Stimulated activated CD8-positive, alpha-beta memory T cell treated with anti-CD3 and anti-CD28 coated beads, Interleukin-4, amount 100 ng/mL, for 4 hours (primary cell): ENCODE measurements at regions not wholly inside any gene's neighbourhood (a gene's known extent, or its start where the extent isn't known, plus 50 kb on each side); places are given as distances from the start of the nearest gene placed in this dataset.
"Not testable (repeated sequence)": the region's sequence is repeated elsewhere in the genome, so short reads cannot be mapped to it uniquely, and the experiment has no call there.

ENCODE experiments used
- DNase-seq, 2 donors: peaks; one replicate each; pipeline ENCODE4 v3.0.0-alpha.2; 2020; ENCODE audit warnings: low read depth in 2 of 2, low spot score in 1 of 2

GRCh38 chr3:150303768-150304167, 104.3 kb upstream of the TSC22D2 start:
- no peak for DNase-seq

GRCh38 chr3:150302246-150302645, 105.9 kb upstream of the TSC22D2 start:
- DNase-seq: no peak

- no peak for DNase-seq
Observed at GRCh38 chr3:150300852-150301517, 107.1 kb upstream of the TSC22D2 start.

- DNase-seq: no peak
Observed at GRCh38 chr3:150300388-150300787, 107.7 kb upstream of the TSC22D2 start.

GRCh38 chr3:150299201-150299600, 108.9 kb upstream of the TSC22D2 start:
- no peak for DNase-seq

- DNase-seq: no peak
Observed at GRCh38 chr3:150296966-150297365, 111.1 kb upstream of the TSC22D2 start.

- no peak for DNase-seq
Observed at GRCh38 chr3:150296123-150296735, 111.9 kb upstream of the TSC22D2 start.

GRCh38 chr3:150293401-150294001, 114.6 kb upstream of the TSC22D2 start:
- DNase-seq: no peak

GRCh38 chr3:150292891-150293290, 115.2 kb upstream of the TSC22D2 start:
- DNase-seq: no peak

GRCh38 chr3:150291515-150291914, 116.6 kb upstream of the TSC22D2 start:
- no peak for DNase-seq

GRCh38 chr3:150286390-150287147, 121.5 kb upstream of the TSC22D2 start:
- DNase-seq: no peak

- no peak for DNase-seq
Observed at GRCh38 chr3:150285601-150286000, 122.5 kb upstream of the TSC22D2 start.

GRCh38 chr3:150278843-150279381, 129.2 kb upstream of the TSC22D2 start:
- no peak for DNase-seq

- DNase-seq: no peak
Observed at GRCh38 chr3:150278195-150278594, 129.9 kb upstream of the TSC22D2 start.

GRCh38 chr3:150277444-150277843, 130.7 kb upstream of the TSC22D2 start:
- no peak for DNase-seq

- no peak for DNase-seq
Observed at GRCh38 chr3:150275941-150276340, 132.2 kb upstream of the TSC22D2 start.

- DNase-seq: no peak
Observed at GRCh38 chr3:150274372-150274771, 133.7 kb upstream of the TSC22D2 start.

- no peak for DNase-seq
Observed at GRCh38 chr3:150273396-150273795, 134.7 kb upstream of the TSC22D2 start.

GRCh38 chr3:150271591-150271960, 136.5 kb upstream of the TSC22D2 start:
- no peak for DNase-seq

- no peak for DNase-seq
Observed at GRCh38 chr3:150270883-150271590, 137.1 kb upstream of the TSC22D2 start.

GRCh38 chr3:150270444-150270843, 137.7 kb upstream of the TSC22D2 start:
- not testable (repeated sequence) for DNase-seq
